Fibroblast of mammary gland (primary cell): ENCODE measurements at regions not wholly inside any gene's neighbourhood (a gene's known extent, or its start where the extent isn't known, plus 50 kb on each side); places are given as distances from the start of the nearest gene placed in this dataset.

Source experiments
- DNase-seq: peaks from one replicate; pipeline ENCODE4 v3.0.0-alpha.2; 2010; ENCODE audit warnings: low read depth
- H3K4me3 ChIP-seq: 2 replicates; pipeline ENCODE4 v1.5.1; 2011; ENCODE audit warnings: low read depth, mild to moderate bottlenecking, low read length, moderate library complexity; ENCODE audit not compliant: control insufficient read depth
- TF ChIP-seq, protein P1 (sequence below): conservative IDR thresholded peaks from 2 replicates; pipeline ENCODE4 v1.5.1; 2011; ENCODE audit warnings: low read depth, low read length, inconsistent platforms; ENCODE audit not compliant: control insufficient read depth, insufficient read depth

DNA sequence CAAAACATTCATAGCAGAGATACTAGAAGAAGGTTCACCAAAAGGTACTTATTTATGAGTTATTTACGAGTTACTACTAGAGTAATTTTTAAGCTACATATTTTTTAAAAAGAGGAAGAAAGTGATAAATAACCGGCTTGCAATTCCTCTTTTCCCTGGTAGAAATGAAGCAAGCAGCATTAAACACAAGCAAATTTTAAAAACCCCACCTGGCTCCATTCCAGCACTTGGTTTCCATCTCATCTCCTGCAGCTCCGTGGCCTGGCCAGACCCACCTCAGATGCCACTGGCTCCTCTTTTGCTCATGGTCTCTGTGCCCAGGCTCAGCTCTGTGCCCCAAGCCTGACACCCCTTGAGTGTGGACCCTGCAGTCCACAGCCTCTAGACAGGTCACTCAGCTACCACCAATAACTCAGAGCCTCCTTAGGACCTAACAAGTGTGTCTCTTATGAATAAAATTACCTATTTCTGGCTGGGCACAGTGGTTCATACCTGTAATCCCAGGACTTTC, 479.5 kb downstream of the TNS3 start:
- H3K4me3 ChIP-seq, result no peak overlapping the region
- no peak for DNase-seq
- TF ChIP-seq, protein P1, sequence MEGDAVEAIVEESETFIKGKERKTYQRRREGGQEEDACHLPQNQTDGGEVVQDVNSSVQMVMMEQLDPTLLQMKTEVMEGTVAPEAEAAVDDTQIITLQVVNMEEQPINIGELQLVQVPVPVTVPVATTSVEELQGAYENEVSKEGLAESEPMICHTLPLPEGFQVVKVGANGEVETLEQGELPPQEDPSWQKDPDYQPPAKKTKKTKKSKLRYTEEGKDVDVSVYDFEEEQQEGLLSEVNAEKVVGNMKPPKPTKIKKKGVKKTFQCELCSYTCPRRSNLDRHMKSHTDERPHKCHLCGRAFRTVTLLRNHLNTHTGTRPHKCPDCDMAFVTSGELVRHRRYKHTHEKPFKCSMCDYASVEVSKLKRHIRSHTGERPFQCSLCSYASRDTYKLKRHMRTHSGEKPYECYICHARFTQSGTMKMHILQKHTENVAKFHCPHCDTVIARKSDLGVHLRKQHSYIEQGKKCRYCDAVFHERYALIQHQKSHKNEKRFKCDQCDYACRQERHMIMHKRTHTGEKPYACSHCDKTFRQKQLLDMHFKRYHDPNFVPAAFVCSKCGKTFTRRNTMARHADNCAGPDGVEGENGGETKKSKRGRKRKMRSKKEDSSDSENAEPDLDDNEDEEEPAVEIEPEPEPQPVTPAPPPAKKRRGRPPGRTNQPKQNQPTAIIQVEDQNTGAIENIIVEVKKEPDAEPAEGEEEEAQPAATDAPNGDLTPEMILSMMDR, result no peak

DNA sequence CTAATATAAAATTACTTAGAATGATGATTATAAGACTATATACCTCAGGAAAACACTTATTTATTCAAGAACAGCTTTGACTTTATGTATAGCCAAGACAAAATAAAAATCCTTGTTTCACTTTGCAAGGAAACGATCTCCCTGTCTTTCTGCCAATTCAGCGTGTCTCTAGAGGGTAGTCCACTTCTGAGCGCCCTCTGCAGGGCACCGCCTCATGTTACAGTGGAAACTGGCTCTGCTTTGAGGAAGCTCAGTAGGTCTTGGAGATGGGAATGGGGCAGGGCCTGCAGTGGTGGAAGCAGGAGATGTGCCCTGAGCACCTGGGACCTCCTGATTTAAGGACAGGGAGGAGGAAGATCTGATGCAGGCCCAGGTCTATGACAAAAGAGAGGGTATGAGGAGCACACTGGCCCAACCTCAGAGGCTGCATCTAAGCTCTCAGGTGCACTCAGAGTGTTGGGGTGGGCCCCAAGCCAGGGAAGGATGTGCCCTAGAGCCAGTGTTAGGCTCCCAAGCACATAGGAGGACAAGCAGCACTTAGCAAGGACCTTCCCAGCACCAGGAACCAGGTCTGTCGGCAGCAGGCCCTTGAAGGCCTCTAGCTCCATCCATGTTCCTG, 481.0 kb downstream of the TNS3 start:
- DNase-seq, result peak; percentile 69
- no peak overlapping the region for H3K4me3 ChIP-seq
- TF ChIP-seq, protein P1, result peak; percentile 73

DNA sequence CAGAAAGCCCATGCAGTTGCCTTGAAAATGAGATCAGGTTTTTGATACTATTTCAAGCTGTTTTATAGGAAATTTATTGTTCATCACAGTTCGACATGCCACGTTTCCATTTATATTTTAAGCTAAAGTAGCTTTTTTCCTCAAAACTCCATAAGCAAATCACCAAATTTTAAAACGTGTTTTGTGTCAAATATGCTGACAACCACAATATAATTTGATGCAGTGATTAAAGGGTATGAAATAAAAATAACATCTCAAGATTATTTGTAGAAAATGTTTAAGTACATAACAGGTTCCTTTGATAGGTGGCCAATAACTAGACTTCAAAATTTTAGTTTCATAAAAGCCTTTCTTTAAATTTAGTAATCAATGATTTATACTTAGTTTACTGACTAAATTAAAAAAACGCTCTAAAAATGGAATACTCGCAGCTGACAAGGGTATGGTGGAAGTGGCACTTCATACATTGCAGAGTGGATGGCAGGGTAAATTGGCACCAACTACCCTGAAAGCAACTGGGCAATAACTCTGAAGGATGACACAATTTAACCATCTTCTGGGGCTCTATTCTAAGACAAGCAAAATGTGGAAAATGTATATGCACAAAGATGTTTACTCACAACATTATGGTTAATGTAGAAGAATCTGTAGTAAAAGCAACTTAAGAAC, 481.6 kb downstream of the TNS3 start:
- TF ChIP-seq, protein P1, result no peak
- no peak overlapping the region for H3K4me3 ChIP-seq
- DNase-seq, result no peak

DNA sequence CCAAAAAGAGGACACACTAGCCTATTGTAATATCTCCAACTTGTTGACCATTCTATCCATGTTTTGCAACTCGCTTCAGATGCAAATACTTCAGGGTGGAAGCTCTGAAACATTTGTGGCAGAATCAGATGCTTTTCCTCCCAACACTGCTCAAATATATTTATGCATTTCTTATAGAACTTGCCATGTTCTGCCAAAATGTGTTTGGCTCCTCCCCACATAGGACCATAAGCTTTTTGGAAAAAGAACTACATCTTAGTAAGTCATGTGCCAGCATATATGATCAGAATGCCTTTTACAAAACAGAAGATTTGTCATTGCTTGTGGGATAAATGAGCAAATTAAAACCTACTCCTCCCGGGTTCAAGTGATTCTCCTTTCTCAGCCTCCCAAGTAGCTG, 484.5 kb downstream of the TNS3 start:
- H3K4me3 ChIP-seq, result no peak overlapping the region
- no peak for DNase-seq
- TF ChIP-seq, protein P1, result no peak

DNA sequence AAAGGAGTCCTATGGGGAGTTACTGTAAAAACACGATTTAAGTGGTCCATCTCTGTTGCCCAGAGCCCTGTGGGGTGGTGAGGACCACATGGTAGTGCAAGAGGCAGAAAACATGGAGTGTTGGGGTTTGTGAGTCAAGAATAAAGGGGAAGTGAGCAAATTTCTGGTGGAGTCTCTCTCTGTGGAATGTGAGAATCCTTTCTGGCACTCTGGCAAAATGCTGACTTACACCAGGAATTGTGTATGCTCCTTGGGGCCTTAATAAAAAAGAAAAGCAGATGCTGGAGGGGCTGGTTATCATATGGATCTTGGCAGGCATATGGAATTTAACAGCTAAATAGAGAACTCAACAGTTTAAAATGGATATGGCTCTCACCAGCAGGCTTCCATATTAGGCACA, 486.0 kb downstream of the TNS3 start:
- no peak for DNase-seq
- H3K4me3 ChIP-seq, result no peak overlapping the region
- TF ChIP-seq, protein P1, result no peak

DNA sequence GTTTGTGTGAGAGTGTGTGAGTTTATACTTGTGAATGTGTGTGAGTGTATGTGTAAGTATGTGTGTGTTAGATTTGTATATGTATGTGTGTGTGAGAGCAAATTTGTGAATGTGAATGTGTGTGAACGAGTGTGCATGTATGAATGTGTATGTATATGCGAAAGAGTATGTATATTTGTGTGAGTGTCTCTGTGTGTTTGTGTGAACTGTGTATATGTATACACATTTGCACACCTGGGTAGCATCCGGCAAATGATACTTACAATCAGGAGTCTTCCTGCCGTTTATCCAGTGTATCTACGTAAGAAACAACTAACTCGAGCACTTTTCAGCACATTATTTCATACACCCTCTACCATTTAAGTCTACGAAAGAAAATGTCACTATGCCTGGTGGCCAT, 487.4 kb downstream of the TNS3 start:
- DNase-seq, result no peak
- TF ChIP-seq, protein P1, result no peak
- H3K4me3 ChIP-seq, result no peak overlapping the region
